SK-N-SH (cell line): ENCODE measurements at regions not wholly inside any gene's neighbourhood (a gene's known extent, or its start where the extent isn't known, plus 50 kb on each side); places are given as distances from the start of the nearest gene placed in this dataset.

ENCODE experiments used
- CTCF ChIA-PET: fragments of 300-600, 350-600 bp; formaldehyde crosslinking; extraction: SDS; loops from one replicate; lab custom pipeline; 2021; lab: Yijun Ruan, JAX
- POLR2A ChIA-PET: fragments of 350-600 bp; sonication (Branson Sonifier 250); formaldehyde crosslinking; extraction: SDS; loops from one replicate; lab custom pipeline; 2020; ENCODE audit warnings: antibody characterized with exemption, inconsistent platforms; lab: Yijun Ruan, JAX
- DNase-seq: peaks from one replicate; pipeline ENCODE4 v3.0.0; 2012
- H2AFZ ChIP-seq: fragments of 200-600 bp; sonication (generic); 2 replicates; pipeline ENCODE4 v1.8.1; 2016; ENCODE audit warnings: antibody characterized with exemption, mild to moderate bottlenecking, low read depth
- H3F3A ChIP-seq: fragments of 200-600 bp; sonication (generic); replicated peaks from 2 replicates; pipeline ENCODE3; 2016; ENCODE audit warnings: antibody characterized with exemption, mild to moderate bottlenecking; ENCODE audit not compliant: insufficient read depth
- H3K27ac ChIP-seq, 2 experiments: fragments of 200-500 bp in 1 of 2; fragments of 200-600 bp in 1 of 2; sonication (Bioruptor generic) in 1 of 2; sonication (generic), shearing (Covaris generic) in 1 of 2; 2 replicates each; pipeline versions ENCODE4 v1.5.1 to v1.6.1; 2014 to 2016; ENCODE audit warnings: low read depth in 2 of 2, inconsistent platforms in 1 of 2, low read length in 1 of 2, mild to moderate bottlenecking in 1 of 2, mixed read lengths in 1 of 2
- H3K27me3 ChIP-seq: fragments of 200-600 bp; sonication (generic), shearing (Covaris generic); 2 replicates; pipeline ENCODE4 v1.6.1; 2016; ENCODE audit warnings: mixed run types; ENCODE audit not compliant: insufficient read depth
- H3K36me3 ChIP-seq, 2 experiments: fragments of 200-500 bp in 1 of 2; fragments of 200-600 bp in 1 of 2; sonication (Bioruptor generic) in 1 of 2; sonication (generic) in 1 of 2; replicated peaks in 1 of 2; 2 replicates each; pipeline versions ENCODE3 to v1.5.1; 2014 to 2016; ENCODE audit warnings: low read length in 1 of 2, mild to moderate bottlenecking in 1 of 2; ENCODE audit not compliant: insufficient read depth in 2 of 2, control insufficient read depth in 1 of 2
- H3K4me1 ChIP-seq, 2 experiments: fragments of 200-500 bp in 1 of 2; fragments of 200-600 bp in 1 of 2; sonication (Bioruptor generic) in 1 of 2; sonication (generic), shearing (Covaris generic) in 1 of 2; 2 replicates each; pipeline versions ENCODE4 v1.5.1 to v1.6.1; 2014 to 2016; ENCODE audit warnings: low read depth in 1 of 2, low read length in 1 of 2, mixed run types in 1 of 2; ENCODE audit not compliant: insufficient read depth in 2 of 2, control insufficient read depth in 1 of 2
- H3K4me2 ChIP-seq: fragments of 200-600 bp; sonication (generic), shearing (Covaris generic); 2 replicates; pipeline ENCODE4 v1.6.1; 2017; ENCODE audit warnings: mixed run types
- H3K4me3 ChIP-seq, 2 experiments: fragments of 200-500 bp in 1 of 2; fragments of 200-600 bp in 1 of 2; sonication (Bioruptor generic) in 1 of 2; sonication (generic), shearing (Covaris generic) in 1 of 2; 2 replicates each; pipeline versions ENCODE4 v1.5.1 to v1.8.1; 2014 to 2016; ENCODE audit warnings: low read depth in 2 of 2, inconsistent platforms in 1 of 2, low read length in 1 of 2, mild to moderate bottlenecking in 1 of 2, mixed read lengths in 1 of 2, moderate library complexity in 1 of 2
- H3K79me2 ChIP-seq: fragments of 200-600 bp; sonication (generic); 2 replicates; pipeline ENCODE4 v1.8.1; 2017; ENCODE audit warnings: mild to moderate bottlenecking; ENCODE audit not compliant: insufficient read depth
- H3K9ac ChIP-seq: fragments of 200-600 bp; sonication (generic); 2 replicates; pipeline ENCODE4 v1.6.1; 2017; ENCODE audit warnings: mixed run types
- H3K9me2 ChIP-seq: fragments of 200-600 bp; sonication (generic); 2 replicates; pipeline ENCODE4 v1.6.1; 2017; ENCODE audit warnings: mixed run types
- H3K9me3 ChIP-seq: fragments of 200-600 bp; sonication (generic); 2 replicates; pipeline ENCODE4 v1.6.1; 2017; ENCODE audit warnings: mixed run types, mild to moderate bottlenecking, moderate library complexity
- H4K20me1 ChIP-seq: fragments of 200-600 bp; sonication (generic); 2 replicates; pipeline ENCODE4 v1.6.1; 2017; ENCODE audit warnings: mild to moderate bottlenecking, mixed run types; ENCODE audit not compliant: insufficient read depth
- CHD2 ChIP-seq: fragments of 150-350 bp; IDR thresholded peaks from 2 replicates; pipeline ENCODE4 v1.6.1; 2018; ENCODE audit warnings: low read length; ENCODE audit not compliant: partially characterized antibody
- ELF1 ChIP-seq: IDR thresholded peaks from 2 replicates; pipeline ENCODE4 v1.4.0; 2012
- EZH2phosphoT487 ChIP-seq: fragments of 200-600 bp; sonication (generic); IDR thresholded peaks from 2 replicates; pipeline ENCODE4 v1.6.1; 2017; ENCODE audit warnings: low read depth, mixed run types, mild to moderate bottlenecking, antibody characterized with exemption, moderate library complexity, borderline replicate concordance
- FOSL2 ChIP-seq: IDR thresholded peaks from 2 replicates; pipeline ENCODE4 v1.4.0; 2012; ENCODE audit warnings: low read depth, mild to moderate bottlenecking, moderate library complexity, borderline replicate concordance
- FOXJ3 ChIP-seq: sonication (generic); formaldehyde crosslinking; IDR thresholded peaks from 2 replicates; pipeline ENCODE4 v1.5.1; 2020; ENCODE audit warnings: mild to moderate bottlenecking, missing genetic modification reagents
- GABPA ChIP-seq: IDR thresholded peaks from 2 replicates; pipeline ENCODE4 v1.4.0; 2012; ENCODE audit warnings: low read depth, mild to moderate bottlenecking
- GATA2 ChIP-seq: sonication (generic); formaldehyde crosslinking; IDR thresholded peaks from 2 replicates; pipeline ENCODE4 v1.5.0; 2020; ENCODE audit warnings: mild to moderate bottlenecking, missing genetic modification reagents
- MXI1 ChIP-seq: IDR thresholded peaks from 2 replicates; pipeline ENCODE4 v1.6.1; 2012; ENCODE audit warnings: mild to moderate bottlenecking, low read depth, low read length, improper control_type of control experiment
- PBX3 ChIP-seq: IDR thresholded peaks from 2 replicates; pipeline ENCODE4; 2012
- POLR2AphosphoS5 ChIP-seq: IDR thresholded peaks from 2 replicates; pipeline ENCODE4 v1.6.1; 2012; ENCODE audit warnings: low read depth, low read length
- RCOR1 ChIP-seq: fragments of 150-350 bp; IDR thresholded peaks from 2 replicates; pipeline ENCODE4 v1.6.1; 2017; ENCODE audit warnings: antibody characterized with exemption, low read length
- RFX5 ChIP-seq: IDR thresholded peaks from 2 replicates; pipeline ENCODE4 v1.6.1; 2012; ENCODE audit warnings: mild to moderate bottlenecking, improper control_type of control experiment, low read length
- SMC3 ChIP-seq: IDR thresholded peaks from 2 replicates; pipeline ENCODE4 v1.6.1; 2012; ENCODE audit warnings: low read depth, low read length, improper control_type of control experiment
- TCF12 ChIP-seq: IDR thresholded peaks from 2 replicates; pipeline ENCODE4 v1.4.0; 2012
- TEAD4 ChIP-seq: IDR thresholded peaks from 2 replicates; pipeline ENCODE4 v1.4.0; 2012; ENCODE audit warnings: mild to moderate bottlenecking, borderline replicate concordance; ENCODE audit not compliant: insufficient read depth
- USF2 ChIP-seq: fragments of 150-350 bp; IDR thresholded peaks from 2 replicates; pipeline ENCODE4 v1.6.1; 2017; ENCODE audit warnings: antibody characterized with exemption, low read length, low read depth, borderline replicate concordance
- YY1 ChIP-seq: IDR thresholded peaks from 2 replicates; pipeline ENCODE4 v1.4.0; 2012; ENCODE audit warnings: low read depth, mild to moderate bottlenecking
- WGBS: methylation state at CpG from one replicate; pipeline ENCODE4 v1.1.6; 2017; ENCODE audit warnings: low lambda C conversion rate; 5-methylcytosine and 5-hydroxymethylcytosine counted together
- TF ChIP-seq, protein P1 (sequence below): IDR thresholded peaks from 2 replicates; pipeline ENCODE4 v1.4.0; 2012; ENCODE audit warnings: low read depth, borderline replicate concordance
- TF ChIP-seq, protein P2 (sequence below): IDR thresholded peaks from 2 replicates; pipeline ENCODE4 v1.4.0; 2012; ENCODE audit warnings: low read depth, borderline replicate concordance
- TF ChIP-seq, protein P3 (sequence below): fragments of 200-600 bp; sonication (generic); IDR thresholded peaks from 2 replicates; pipeline ENCODE4 v1.6.1; 2017; ENCODE audit warnings: antibody characterized with exemption, mild to moderate bottlenecking, moderate library complexity

GRCh38 chr2:52919673-52920072 is 847.9 kb upstream of the CHAC2 start:
- 6% methylated on average over 4 of the region's 4 CpGs for WGBS
- Histone ChIP-seq H3K4me3 (no peak overlapping the region), H3K9ac (no peak overlapping the region), H3K9me2 (no peaks in the 10 kb centered on the region), H3K27ac (no peak overlapping the region), H3K9me3 (no peaks in the 10 kb centered on the region), H2AFZ (no peak overlapping the region), H3K79me2 (no peaks in the 10 kb centered on the region), H3K36me3 (no peaks in the 10 kb centered on the region), H3K27me3 (no peaks in the 10 kb centered on the region; the same call in 1 of the 2 replicates), H3F3A (no peaks in the 10 kb centered on the region), H3K4me1 (no peaks in the 10 kb centered on the region), H4K20me1 (no peaks in the 10 kb centered on the region), H3K4me2 (no peak overlapping the region)
- TF ChIP-seq FOXJ3 (CRISPR knock-in tag) (no peak), POLR2AphosphoS5 (no peak), EZH2phosphoT487 (no peak), TCF12 (no peak), YY1 (no peak), RCOR1 (no peak), CHD2 (no peak), RFX5 (no peak), GABPA (no peak), ELF1 (no peak), MXI1 (no peak), USF2 (no peak), SMC3 (no peak), GATA2 (CRISPR knock-in tag) (no peak), PBX3 (no peak), FOSL2 (no peak), TEAD4 (no peak)
- TF ChIP-seq, protein P1, sequence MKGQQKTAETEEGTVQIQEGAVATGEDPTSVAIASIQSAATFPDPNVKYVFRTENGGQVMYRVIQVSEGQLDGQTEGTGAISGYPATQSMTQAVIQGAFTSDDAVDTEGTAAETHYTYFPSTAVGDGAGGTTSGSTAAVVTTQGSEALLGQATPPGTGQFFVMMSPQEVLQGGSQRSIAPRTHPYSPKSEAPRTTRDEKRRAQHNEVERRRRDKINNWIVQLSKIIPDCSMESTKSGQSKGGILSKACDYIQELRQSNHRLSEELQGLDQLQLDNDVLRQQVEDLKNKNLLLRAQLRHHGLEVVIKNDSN, result no peak
- TF ChIP-seq, protein P2, sequence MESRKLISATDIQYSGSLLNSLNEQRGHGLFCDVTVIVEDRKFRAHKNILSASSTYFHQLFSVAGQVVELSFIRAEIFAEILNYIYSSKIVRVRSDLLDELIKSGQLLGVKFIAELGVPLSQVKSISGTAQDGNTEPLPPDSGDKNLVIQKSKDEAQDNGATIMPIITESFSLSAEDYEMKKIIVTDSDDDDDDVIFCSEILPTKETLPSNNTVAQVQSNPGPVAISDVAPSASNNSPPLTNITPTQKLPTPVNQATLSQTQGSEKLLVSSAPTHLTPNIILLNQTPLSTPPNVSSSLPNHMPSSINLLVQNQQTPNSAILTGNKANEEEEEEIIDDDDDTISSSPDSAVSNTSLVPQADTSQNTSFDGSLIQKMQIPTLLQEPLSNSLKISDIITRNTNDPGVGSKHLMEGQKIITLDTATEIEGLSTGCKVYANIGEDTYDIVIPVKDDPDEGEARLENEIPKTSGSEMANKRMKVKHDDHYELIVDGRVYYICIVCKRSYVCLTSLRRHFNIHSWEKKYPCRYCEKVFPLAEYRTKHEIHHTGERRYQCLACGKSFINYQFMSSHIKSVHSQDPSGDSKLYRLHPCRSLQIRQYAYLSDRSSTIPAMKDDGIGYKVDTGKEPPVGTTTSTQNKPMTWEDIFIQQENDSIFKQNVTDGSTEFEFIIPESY, result no peak
- TF ChIP-seq, protein P3, sequence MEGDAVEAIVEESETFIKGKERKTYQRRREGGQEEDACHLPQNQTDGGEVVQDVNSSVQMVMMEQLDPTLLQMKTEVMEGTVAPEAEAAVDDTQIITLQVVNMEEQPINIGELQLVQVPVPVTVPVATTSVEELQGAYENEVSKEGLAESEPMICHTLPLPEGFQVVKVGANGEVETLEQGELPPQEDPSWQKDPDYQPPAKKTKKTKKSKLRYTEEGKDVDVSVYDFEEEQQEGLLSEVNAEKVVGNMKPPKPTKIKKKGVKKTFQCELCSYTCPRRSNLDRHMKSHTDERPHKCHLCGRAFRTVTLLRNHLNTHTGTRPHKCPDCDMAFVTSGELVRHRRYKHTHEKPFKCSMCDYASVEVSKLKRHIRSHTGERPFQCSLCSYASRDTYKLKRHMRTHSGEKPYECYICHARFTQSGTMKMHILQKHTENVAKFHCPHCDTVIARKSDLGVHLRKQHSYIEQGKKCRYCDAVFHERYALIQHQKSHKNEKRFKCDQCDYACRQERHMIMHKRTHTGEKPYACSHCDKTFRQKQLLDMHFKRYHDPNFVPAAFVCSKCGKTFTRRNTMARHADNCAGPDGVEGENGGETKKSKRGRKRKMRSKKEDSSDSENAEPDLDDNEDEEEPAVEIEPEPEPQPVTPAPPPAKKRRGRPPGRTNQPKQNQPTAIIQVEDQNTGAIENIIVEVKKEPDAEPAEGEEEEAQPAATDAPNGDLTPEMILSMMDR, result no peak
- CTCF ChIA-PET, result no interaction called here
- no peak for DNase-seq
- POLR2A ChIA-PET, result no interaction called here
